CD4-positive, CD25-positive, alpha-beta regulatory T cell (primary cell): ENCODE measurements at regions not wholly inside any gene's neighbourhood (a gene's known extent, or its start where the extent isn't known, plus 50 kb on each side); places are given as distances from the start of the nearest gene placed in this dataset.
A peak's percentile ranks its signal among the peaks of the same experiment; 100 is the strongest.

Source experiments
- ATAC-seq, 2 donors: fragments of 150-1000 bp; cut with Tn5 transposase; one replicate each; pipeline ENCODE4 v1.10.0; 2021; ENCODE audit warnings: low read depth in 2 of 2, moderate number of reproducible peaks in 2 of 2, moderate library complexity in 1 of 2
- DNase-seq, 3 donors: peaks; one replicate each; pipeline versions ENCODE4 v3.0.0 to v3.0.0-alpha.2; 2012 to 2022; ENCODE audit warnings: mixed read lengths in 1 of 3
- H3K27ac ChIP-seq: one replicate; pipeline ENCODE4 v1.7.0; 2013; ENCODE audit warnings: mild to moderate bottlenecking, low read length; ENCODE audit not compliant: insufficient read depth, poor library complexity, severe bottlenecking
- H3K27me3 ChIP-seq: one replicate; pipeline ENCODE4 v1.7.0; 2013; ENCODE audit warnings: low read length; ENCODE audit not compliant: control insufficient read depth, insufficient read depth
- H3K36me3 ChIP-seq: one replicate; pipeline ENCODE4 v1.7.0; 2013; ENCODE audit warnings: mild to moderate bottlenecking, low read length, moderate library complexity; ENCODE audit not compliant: control insufficient read depth, insufficient read depth
- H3K4me1 ChIP-seq: 2 replicates; pipeline ENCODE4 v1.7.0; 2013; ENCODE audit warnings: mild to moderate bottlenecking, low read length; ENCODE audit not compliant: insufficient read depth, control insufficient read depth, poor library complexity, severe bottlenecking
- H3K4me3 ChIP-seq: one replicate; pipeline ENCODE4 v1.7.0; 2013; ENCODE audit warnings: low read depth, mild to moderate bottlenecking, low read length, moderate library complexity
- H3K9me3 ChIP-seq, 2 experiments: 1 replicate in 1 of 2; 2 replicates in 1 of 2; pipeline ENCODE4 v1.7.0; 2013; ENCODE audit warnings: low read length in 2 of 2, mild to moderate bottlenecking in 1 of 2, moderate library complexity in 1 of 2; ENCODE audit not compliant: control insufficient read depth in 2 of 2
- H3K27ac Mint-ChIP-seq, 3 donors: one replicate each; pipeline ENCODE4 v1.8.0; 2020 to 2022; ENCODE audit warnings: mild to moderate bottlenecking in 3 of 3, mixed read lengths in 3 of 3, moderate library complexity in 2 of 3
- H3K27me3 Mint-ChIP-seq: one replicate; pipeline ENCODE4 v1.8.0; 2022; ENCODE audit warnings: mild to moderate bottlenecking, mixed read lengths
- H3K36me3 Mint-ChIP-seq: one replicate; pipeline ENCODE4 v1.8.0; 2020; ENCODE audit warnings: mixed read lengths
- H3K4me1 Mint-ChIP-seq, 4 donors: one replicate each; pipeline ENCODE4 v1.8.0; 2020 to 2022; ENCODE audit warnings: mixed read lengths in 4 of 4, mild to moderate bottlenecking in 1 of 4
- H3K4me3 Mint-ChIP-seq, 4 donors: one replicate each; pipeline ENCODE4 v1.8.0; 2020 to 2022; ENCODE audit warnings: mild to moderate bottlenecking in 4 of 4, mixed read lengths in 4 of 4, moderate library complexity in 3 of 4
- H3K9me3 Mint-ChIP-seq, 7 donors: one replicate each; pipeline ENCODE4 v1.8.0; 2020 to 2022; ENCODE audit warnings: mixed read lengths in 7 of 7, mild to moderate bottlenecking in 3 of 7, moderate library complexity in 2 of 7

- Histone ChIP-seq H3K27ac (no peak overlapping the region), H3K27me3 (no peaks in the 10 kb centered on the region), H3K36me3 (no peaks in the 10 kb centered on the region), H3K9me3 (no peaks in the 10 kb centered on the region), H3K4me1 (no peaks in the 10 kb centered on the region), H3K4me3 (no peak overlapping the region)
- Mint-ChIP-seq H3K36me3 (no peaks in the 10 kb centered on the region), H3K27ac (no peak overlapping the region), H3K9me3 (peaks cover 0 to 1% (median 0%) of the 10 kb centered on the region in 7 donors), H3K4me1 (no peaks in the 10 kb centered on the region), H3K4me3 (no peak overlapping the region), H3K27me3 (no peaks in the 10 kb centered on the region)
- ATAC-seq (no peak), DNase-seq (no peak)
These were observed 123.3 kb downstream of the ZC3H11B start for GRCh38 chr1:219489636-219490035.

DNA sequence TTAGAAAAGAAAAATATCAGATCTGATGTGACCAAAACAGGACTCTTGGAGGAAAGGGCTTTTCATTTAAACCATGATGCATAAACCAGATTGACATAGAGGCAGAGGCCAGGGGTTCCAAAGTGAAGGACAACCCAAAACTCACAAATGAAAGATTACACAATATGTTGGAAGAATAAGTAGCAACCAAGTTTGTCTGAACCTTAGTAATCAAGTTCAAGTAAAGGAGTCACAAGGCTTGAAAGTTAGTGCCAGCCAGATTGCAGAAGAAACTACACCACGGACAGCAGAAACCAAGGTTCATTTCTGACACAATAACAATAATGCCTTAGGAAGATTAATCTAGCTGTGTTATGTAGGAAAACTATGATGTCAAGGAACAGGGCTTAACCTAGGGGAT, 124.6 kb downstream of the ZC3H11B start:
- Histone ChIP-seq H3K9me3 (no peaks in the 10 kb centered on the region), H3K36me3 (no peaks in the 10 kb centered on the region), H3K27ac (no peak overlapping the region), H3K4me3 (no peak overlapping the region), H3K27me3 (no peaks in the 10 kb centered on the region), H3K4me1 (no peaks in the 10 kb centered on the region)
- H3K36me3 Mint-ChIP-seq, result no peaks in the 10 kb centered on the region
- peaks cover 0 to 1% (median 0%) of the 10 kb centered on the region in 7 donors for H3K9me3 Mint-ChIP-seq
- no peak overlapping the region for H3K4me3 Mint-ChIP-seq
- H3K4me1 Mint-ChIP-seq, result no peaks in the 10 kb centered on the region
- DNase-seq, result no peak
- H3K27ac Mint-ChIP-seq, result peak overlapping the region in 1 of 3 donors; percentile 35
- no peak for ATAC-seq
- H3K27me3 Mint-ChIP-seq, result no peaks in the 10 kb centered on the region

DNA sequence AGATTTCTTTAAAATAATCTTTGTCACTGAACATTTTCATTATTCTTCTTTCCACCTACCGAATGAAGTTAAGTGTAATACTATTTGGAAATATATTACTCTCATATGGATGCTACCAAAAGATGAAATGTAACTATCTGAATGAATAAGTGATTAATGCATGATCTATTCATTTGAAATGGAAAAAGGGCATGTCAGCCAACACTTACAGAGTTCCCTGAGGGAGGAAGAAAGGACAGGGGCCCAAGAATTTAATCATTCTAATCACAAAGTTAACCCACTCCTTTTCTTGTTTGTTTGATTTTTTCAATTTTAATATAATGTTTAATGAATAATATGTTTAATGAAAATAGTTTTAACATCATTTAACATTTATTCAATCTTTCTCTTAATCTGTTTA, 129.4 kb downstream of the ZC3H11B start:
- Histone ChIP-seq H3K9me3 (no peaks in the 10 kb centered on the region), H3K4me3 (no peak overlapping the region), H3K27ac (no peak overlapping the region), H3K36me3 (no peaks in the 10 kb centered on the region), H3K4me1 (no peaks in the 10 kb centered on the region), H3K27me3 (no peaks in the 10 kb centered on the region)
- Mint-ChIP-seq H3K36me3 (no peaks in the 10 kb centered on the region), H3K9me3 (peaks cover 0 to 1% (median 0%) of the 10 kb centered on the region in 7 donors), H3K27ac (no peak overlapping the region), H3K4me1 (no peaks in the 10 kb centered on the region), H3K4me3 (no peak overlapping the region), H3K27me3 (no peaks in the 10 kb centered on the region)
- no peak for ATAC-seq
- DNase-seq, result no peak

GRCh38 chr1:219480011-219480410, 132.9 kb downstream of the ZC3H11B start:
- Mint-ChIP-seq H3K36me3 (no peaks in the 10 kb centered on the region), H3K9me3 (peaks cover 0 to 3% (median 0%) of the 10 kb centered on the region in 7 donors), H3K4me3 (no peak overlapping the region), H3K4me1 (no peaks in the 10 kb centered on the region), H3K27me3 (no peaks in the 10 kb centered on the region), H3K27ac (no peak overlapping the region)
- no peak for DNase-seq
- no peak for ATAC-seq
- Histone ChIP-seq H3K4me1 (no peaks in the 10 kb centered on the region), H3K36me3 (no peaks in the 10 kb centered on the region), H3K27ac (no peak overlapping the region), H3K4me3 (no peak overlapping the region), H3K27me3 (no peaks in the 10 kb centered on the region), H3K9me3 (no peaks in the 10 kb centered on the region)

- ATAC-seq, result no peak
- H3K27me3 ChIP-seq, result no peaks in the 10 kb centered on the region
- H3K27ac Mint-ChIP-seq, result no peak overlapping the region
- no peak overlapping the region for H3K4me3 ChIP-seq
- H3K4me3 Mint-ChIP-seq, result no peak overlapping the region
- H3K36me3 ChIP-seq, result no peaks in the 10 kb centered on the region
- no peak overlapping the region for H3K27ac ChIP-seq
- H3K9me3 Mint-ChIP-seq, result peaks cover 0 to 5% (median 0%) of the 10 kb centered on the region in 7 donors
- H3K27me3 Mint-ChIP-seq, result no peaks in the 10 kb centered on the region
- DNase-seq, result no peak
- H3K9me3 ChIP-seq, result no peaks in the 10 kb centered on the region
- no peaks in the 10 kb centered on the region for H3K4me1 ChIP-seq
- no peaks in the 10 kb centered on the region for H3K36me3 Mint-ChIP-seq
- H3K4me1 Mint-ChIP-seq, result no peaks in the 10 kb centered on the region
These were observed 134.1 kb downstream of the ZC3H11B start for GRCh38 chr1:219478811-219479210.

GRCh38 chr1:219477861-219478260, 135.0 kb downstream of the ZC3H11B start:
- DNase-seq, result no peak
- Mint-ChIP-seq H3K4me3 (peak overlapping the region in 1 of 4 donors; percentile 18), H3K9me3 (peaks cover 0 to 5% (median 0%) of the 10 kb centered on the region in 7 donors), H3K27me3 (no peaks in the 10 kb centered on the region), H3K36me3 (no peaks in the 10 kb centered on the region), H3K27ac (no peak overlapping the region), H3K4me1 (no peaks in the 10 kb centered on the region)
- Histone ChIP-seq H3K27ac (no peak overlapping the region), H3K36me3 (no peaks in the 10 kb centered on the region), H3K27me3 (no peaks in the 10 kb centered on the region), H3K4me1 (no peaks in the 10 kb centered on the region), H3K9me3 (no peaks in the 10 kb centered on the region), H3K4me3 (no peak overlapping the region)
- ATAC-seq, result no peak

DNA sequence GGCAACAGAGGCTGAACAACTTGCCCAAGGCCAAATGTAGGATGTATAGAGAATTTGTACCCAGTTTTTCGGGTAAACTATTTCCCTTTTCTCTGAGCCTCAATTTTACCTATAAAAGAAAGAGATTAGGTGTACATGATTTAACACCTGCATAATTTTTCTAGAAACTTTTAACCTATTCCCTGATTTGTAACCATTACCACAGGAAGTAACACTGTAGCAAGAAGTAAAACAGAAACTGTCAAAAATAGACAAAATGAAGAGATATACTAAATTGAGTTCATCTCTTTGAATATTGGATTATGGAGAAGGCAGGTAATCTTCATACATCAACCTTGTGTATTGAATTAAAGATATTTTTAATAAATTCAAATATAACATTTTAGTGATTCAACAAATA, 136.2 kb downstream of the ZC3H11B start:
- no peak overlapping the region for H3K27ac Mint-ChIP-seq
- no peaks in the 10 kb centered on the region for H3K36me3 Mint-ChIP-seq
- no peak overlapping the region for H3K4me3 ChIP-seq
- no peak for ATAC-seq
- no peak overlapping the region for H3K4me3 Mint-ChIP-seq
- no peaks in the 10 kb centered on the region for H3K4me1 ChIP-seq
- H3K9me3 Mint-ChIP-seq, result peaks cover 0 to 5% (median 0%) of the 10 kb centered on the region in 7 donors
- H3K27me3 Mint-ChIP-seq, result peaks cover 4% of the 10 kb centered on the region
- no peaks in the 10 kb centered on the region for H3K4me1 Mint-ChIP-seq
- H3K27ac ChIP-seq, result no peak overlapping the region
- H3K27me3 ChIP-seq, result no peaks in the 10 kb centered on the region
- no peaks in the 10 kb centered on the region for H3K36me3 ChIP-seq
- no peak for DNase-seq
- no peaks in the 10 kb centered on the region for H3K9me3 ChIP-seq

- Mint-ChIP-seq H3K4me1 (no peaks in the 10 kb centered on the region), H3K27me3 (peaks cover 4% of the 10 kb centered on the region), H3K4me3 (no peak overlapping the region), H3K9me3 (peaks cover 0 to 5% (median 0%) of the 10 kb centered on the region in 7 donors), H3K27ac (no peak overlapping the region), H3K36me3 (no peaks in the 10 kb centered on the region)
- H3K27me3 ChIP-seq, result no peaks in the 10 kb centered on the region
- H3K36me3 ChIP-seq, result no peaks in the 10 kb centered on the region
- no peaks in the 10 kb centered on the region for H3K9me3 ChIP-seq
- DNase-seq (no peak), ATAC-seq (no peak)
- no peak overlapping the region for H3K27ac ChIP-seq
- no peaks in the 10 kb centered on the region for H3K4me1 ChIP-seq
- no peak overlapping the region for H3K4me3 ChIP-seq
These were observed 136.8 kb downstream of the ZC3H11B start for GRCh38 chr1:219476116-219476515.
